ENCODE measurements at regions not wholly inside any gene's neighbourhood (a gene's known extent, or its start where the extent isn't known, plus 50 kb on each side); places are given as distances from the start of the nearest gene placed in this dataset.

DNA sequence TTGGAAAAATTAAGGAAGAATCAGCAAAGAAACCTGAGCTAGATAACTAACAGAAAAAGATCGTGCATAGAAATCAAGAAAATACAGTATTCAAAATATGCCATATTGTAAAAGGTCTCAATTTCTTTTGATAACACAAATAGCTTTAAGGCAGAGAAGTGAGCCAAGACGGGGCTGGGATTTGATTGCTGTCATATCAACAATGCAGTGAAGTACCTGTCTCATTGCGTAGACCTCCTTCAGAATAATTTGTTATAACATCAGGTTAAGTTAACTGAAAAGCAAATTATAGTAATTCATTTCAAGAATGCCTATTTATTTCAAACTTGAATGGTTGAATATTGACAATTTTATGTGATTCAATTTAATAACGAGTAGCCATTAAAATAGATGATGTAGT, 453.8 kb upstream of the MAP2 start:
- no peak for TF ChIP-seq POLR2A (IDR thresholded peaks at IDR 0.05)
- TF ChIP-seq, protein P1, sequence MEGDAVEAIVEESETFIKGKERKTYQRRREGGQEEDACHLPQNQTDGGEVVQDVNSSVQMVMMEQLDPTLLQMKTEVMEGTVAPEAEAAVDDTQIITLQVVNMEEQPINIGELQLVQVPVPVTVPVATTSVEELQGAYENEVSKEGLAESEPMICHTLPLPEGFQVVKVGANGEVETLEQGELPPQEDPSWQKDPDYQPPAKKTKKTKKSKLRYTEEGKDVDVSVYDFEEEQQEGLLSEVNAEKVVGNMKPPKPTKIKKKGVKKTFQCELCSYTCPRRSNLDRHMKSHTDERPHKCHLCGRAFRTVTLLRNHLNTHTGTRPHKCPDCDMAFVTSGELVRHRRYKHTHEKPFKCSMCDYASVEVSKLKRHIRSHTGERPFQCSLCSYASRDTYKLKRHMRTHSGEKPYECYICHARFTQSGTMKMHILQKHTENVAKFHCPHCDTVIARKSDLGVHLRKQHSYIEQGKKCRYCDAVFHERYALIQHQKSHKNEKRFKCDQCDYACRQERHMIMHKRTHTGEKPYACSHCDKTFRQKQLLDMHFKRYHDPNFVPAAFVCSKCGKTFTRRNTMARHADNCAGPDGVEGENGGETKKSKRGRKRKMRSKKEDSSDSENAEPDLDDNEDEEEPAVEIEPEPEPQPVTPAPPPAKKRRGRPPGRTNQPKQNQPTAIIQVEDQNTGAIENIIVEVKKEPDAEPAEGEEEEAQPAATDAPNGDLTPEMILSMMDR (IDR thresholded peaks at IDR 0.05) = no peak
